GM23338 (cell line): ENCODE measurements at regions not wholly inside any gene's neighbourhood (a gene's known extent, or its start where the extent isn't known, plus 50 kb on each side); places are given as distances from the start of the nearest gene placed in this dataset.
"Not testable (repeated sequence)": the region's sequence is repeated elsewhere in the genome, so short reads cannot be mapped to it uniquely, and the experiment has no call there.

Source experiments
- ATAC-seq: fragments of 200-7000 bp; cut with Tn5 transposase; 3 replicates; pipeline ENCODE4 v1.9.1; 2020
- DNase-seq: peaks from one replicate; pipeline ENCODE4 v3.0.0-alpha.2; 2015; ENCODE audit warnings: low spot score
- H2AFZ ChIP-seq: fragments of 200-600 bp; sonication (generic); 2 replicates; pipeline ENCODE4 v1.8.0; 2016; ENCODE audit warnings: antibody characterized with exemption, mild to moderate bottlenecking, moderate library complexity
- H3F3A ChIP-seq: fragments of 200-600 bp; sonication (generic); replicated peaks from 2 replicates; pipeline ENCODE4 v1.8.0; 2017; ENCODE audit warnings: antibody characterized with exemption, mixed run types, low read depth
- H3K27ac ChIP-seq: fragments of 200-600 bp; sonication (generic); 2 replicates; pipeline ENCODE4 v1.6.1; 2016; ENCODE audit warnings: low read depth
- H3K27me3 ChIP-seq: fragments of 200-600 bp; sonication (generic); 2 replicates; pipeline ENCODE4 v1.8.0; 2016; ENCODE audit warnings: mild to moderate bottlenecking, mixed run types, moderate library complexity; ENCODE audit not compliant: insufficient read depth
- H3K36me3 ChIP-seq: fragments of 200-600 bp; sonication (generic); 2 replicates; pipeline ENCODE4 v1.8.0; 2016; ENCODE audit warnings: mild to moderate bottlenecking; ENCODE audit not compliant: insufficient read depth
- H3K4me1 ChIP-seq: fragments of 200-600 bp; sonication (generic); 2 replicates; pipeline ENCODE4 v1.8.0; 2016; ENCODE audit warnings: mild to moderate bottlenecking, moderate library complexity; ENCODE audit not compliant: insufficient read depth
- H3K4me2 ChIP-seq: fragments of 200-600 bp; sonication (generic); 2 replicates; pipeline ENCODE4 v1.7.1; 2017; ENCODE audit warnings: mixed run types
- H3K4me3 ChIP-seq: fragments of 200-600 bp; sonication (generic); 2 replicates; pipeline ENCODE4 v1.6.1; 2016; ENCODE audit warnings: mixed run types
- H3K79me2 ChIP-seq: fragments of 200-600 bp; sonication (generic); replicated peaks from 2 replicates; pipeline ENCODE4 v1.8.0; 2017; ENCODE audit warnings: mild to moderate bottlenecking; ENCODE audit not compliant: insufficient read depth
- H3K9me2 ChIP-seq: fragments of 200-600 bp; sonication (generic); 2 replicates; pipeline ENCODE4 v1.8.0; 2017; ENCODE audit not compliant: insufficient read depth
- H4K20me1 ChIP-seq: fragments of 200-600 bp; sonication (generic); replicated peaks from 2 replicates; pipeline ENCODE4 v1.8.0; 2017; ENCODE audit warnings: mild to moderate bottlenecking; ENCODE audit not compliant: insufficient read depth
- H3K27ac Mint-ChIP-seq: 2 replicates; pipeline ENCODE4 v1.8.0; 2020; ENCODE audit warnings: inconsistent platforms, mild to moderate bottlenecking, moderate library complexity, mixed read lengths
- H3K27me3 Mint-ChIP-seq: 3 replicates; pipeline ENCODE4 v1.8.0; 2022; ENCODE audit warnings: low read depth, mild to moderate bottlenecking, moderate library complexity, mixed read lengths, inconsistent platforms; ENCODE audit not compliant: insufficient read depth, poor library complexity
- H3K36me3 Mint-ChIP-seq: 3 replicates; pipeline ENCODE4 v1.8.0; 2021; ENCODE audit warnings: low read depth, mild to moderate bottlenecking, inconsistent platforms, moderate library complexity, mixed read lengths
- H3K4me1 Mint-ChIP-seq: 3 replicates; pipeline ENCODE4 v1.8.0; 2020; ENCODE audit warnings: mild to moderate bottlenecking, inconsistent platforms, mixed read lengths
- H3K4me3 Mint-ChIP-seq: 3 replicates; pipeline ENCODE4 v1.8.0; 2021; ENCODE audit warnings: moderate library complexity, mild to moderate bottlenecking, inconsistent platforms, mixed read lengths
- H3K9me3 Mint-ChIP-seq: 3 replicates; pipeline ENCODE4 v1.8.0; 2020; ENCODE audit warnings: moderate library complexity, mild to moderate bottlenecking, inconsistent platforms, mixed read lengths
- CTCF ChIP-seq, 2 experiments: fragments of 200-600 bp in 1 of 2; sonication (generic) in 1 of 2; conservative IDR thresholded peaks; 2 replicates each; pipeline versions ENCODE4 v1.5.1 to v1.6.1; 2016 to 2017; ENCODE audit warnings: antibody characterized with exemption in 2 of 2, low read depth in 2 of 2, mild to moderate bottlenecking in 2 of 2, moderate library complexity in 1 of 2
- JUNB ChIP-seq: IDR thresholded peaks from one replicate; pipeline ENCODE4 v1.6.1; 2016; ENCODE audit warnings: antibody characterized with exemption; ENCODE audit not compliant: unreplicated experiment
- POLR2AphosphoS5 ChIP-seq: IDR thresholded peaks from 2 replicates; pipeline ENCODE4 v1.6.1; 2016; ENCODE audit warnings: antibody characterized with exemption, low read depth
- STAT1 ChIP-seq: IDR thresholded peaks from one replicate; pipeline ENCODE4 v1.6.1; 2016; ENCODE audit warnings: antibody characterized with exemption; ENCODE audit not compliant: unreplicated experiment
- ZNF114 ChIP-seq: fragments of 250-450 bp; sonication (Bioruptor Pico); IDR thresholded peaks from 2 replicates; pipeline ENCODE4 v1.5.0; 2020; ENCODE audit warnings: mild to moderate bottlenecking, moderate library complexity
- ZNF331 ChIP-seq: fragments of 250-450 bp; sonication (Bioruptor Pico); IDR thresholded peaks from 2 replicates; pipeline ENCODE4 v1.5.0; 2020; ENCODE audit warnings: low read depth, mild to moderate bottlenecking, moderate library complexity

DNA sequence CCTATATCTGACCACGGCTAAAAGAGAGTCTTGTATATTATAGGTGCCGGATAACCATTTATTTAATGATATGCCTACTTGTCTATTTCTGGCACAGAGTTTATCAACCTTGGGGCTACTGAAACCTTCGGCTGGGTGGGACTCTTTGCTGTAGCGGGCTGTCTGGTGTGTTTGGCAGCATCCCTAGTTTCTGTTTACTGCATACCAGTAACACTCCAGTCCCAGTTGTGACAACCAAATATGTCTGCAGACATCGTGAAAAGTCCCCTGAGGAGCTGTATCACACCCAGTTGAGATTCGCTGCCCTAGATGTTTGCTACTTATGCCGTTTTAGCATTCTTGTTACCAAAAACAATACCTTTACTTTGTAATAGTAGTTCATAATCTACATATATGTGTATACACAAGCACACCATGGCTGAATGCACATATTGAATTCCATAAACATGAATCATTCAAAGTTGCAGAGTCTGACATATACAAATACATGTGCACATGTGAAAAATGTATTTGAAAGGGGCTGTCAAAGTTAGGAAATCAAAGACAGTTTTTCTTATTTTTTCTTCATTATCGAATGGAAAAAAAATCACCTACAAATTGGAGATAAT, 89.1 kb upstream of the SHISA6 start (continued):
- TF ChIP-seq POLR2AphosphoS5 (no peak), STAT1 (no peak)

DNA sequence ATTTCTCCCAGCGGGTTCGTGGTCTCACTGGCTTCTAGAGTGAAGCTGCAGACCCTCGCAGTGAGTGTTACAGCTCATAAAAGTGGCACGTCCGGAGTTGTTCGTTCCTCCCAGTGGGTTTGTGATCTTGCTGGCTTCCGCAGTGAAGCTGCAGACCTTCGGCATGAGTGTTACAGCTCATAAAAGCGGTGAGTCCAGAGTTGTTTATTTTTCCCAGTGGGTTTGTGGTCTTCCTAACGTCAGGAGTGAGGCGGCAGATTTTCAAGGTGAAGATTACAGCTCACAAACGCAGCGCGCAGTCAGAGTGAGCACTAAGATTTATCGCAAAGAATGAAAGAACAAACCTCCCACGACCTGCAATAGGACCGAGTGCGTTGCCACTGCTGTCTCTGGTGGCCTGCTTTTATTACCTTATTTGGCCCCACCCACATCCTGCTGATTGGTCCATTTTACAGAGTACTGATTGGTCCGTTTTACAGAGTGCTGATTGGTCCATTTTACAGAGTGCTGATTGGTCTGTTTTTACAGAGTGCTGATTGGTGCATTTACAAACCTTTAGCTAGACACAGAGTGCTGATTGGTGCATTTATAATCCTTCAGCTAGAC, 90.0 kb upstream of the SHISA6 start:
- H3K9me3 Mint-ChIP-seq: peaks cover 95% of the 10 kb centered on the region
- H3K4me3 Mint-ChIP-seq, H3K36me3 ChIP-seq, H3F3A ChIP-seq, H3K9me2 ChIP-seq, H4K20me1 ChIP-seq, DNase-seq, H3K27me3 ChIP-seq, H3K79me2 ChIP-seq, H3K27me3 Mint-ChIP-seq, H3K4me2 ChIP-seq, ATAC-seq, H3K4me1 ChIP-seq, H2AFZ ChIP-seq, H3K4me1 Mint-ChIP-seq, H3K27ac ChIP-seq, H3K4me3 ChIP-seq, H3K27ac Mint-ChIP-seq: not testable (repeated sequence)
- H3K36me3 Mint-ChIP-seq: peaks cover 48% of the 10 kb centered on the region

- H3K79me2 ChIP-seq: no peaks in the 10 kb centered on the region
- no peaks in the 10 kb centered on the region; the same call in 1 of the 2 replicates for H3K36me3 ChIP-seq
- Mint-ChIP-seq H3K27me3 (no peaks in the 10 kb centered on the region), H3K4me1 (no peaks in the 10 kb centered on the region), H3K4me3 (no peak overlapping the region), H3K36me3 (peaks cover 42% of the 10 kb centered on the region), H3K9me3 (peaks cover 99% of the 10 kb centered on the region), H3K27ac (no peak overlapping the region)
- H2AFZ ChIP-seq: no peak overlapping the region
- H3K27me3 ChIP-seq: no peaks in the 10 kb centered on the region
- no peaks in the 10 kb centered on the region for H3K9me2 ChIP-seq
- H4K20me1 ChIP-seq: no peaks in the 10 kb centered on the region
- H3K4me3 ChIP-seq: no peak overlapping the region
- H3K27ac ChIP-seq: no peak overlapping the region
- ATAC-seq: no peak
- no peaks in the 10 kb centered on the region for H3K4me1 ChIP-seq
- no peak for TF ChIP-seq JUNB
- TF ChIP-seq CTCF (conservative IDR thresholded peaks at IDR 0.05; ENCODE audit: low read depth in 2 of 2): peak; percentile 41 to 48
- TF ChIP-seq ZNF331 (CRISPR knock-in tag): no peak
- no peak for TF ChIP-seq POLR2AphosphoS5
- TF ChIP-seq ZNF114 (CRISPR knock-in tag): no peak
- no peak overlapping the region for H3K4me2 ChIP-seq
- DNase-seq: peak; percentile 18
- H3F3A ChIP-seq: no peaks in the 10 kb centered on the region
Observed at GRCh38 chr17:11144358-11145233, 96.4 kb upstream of the SHISA6 start.
